HG03342 (cell line): ENCODE measurements at regions not wholly inside any gene's neighbourhood (a gene's known extent, or its start where the extent isn't known, plus 50 kb on each side); places are given as distances from the start of the nearest gene placed in this dataset.
"Not testable (repeated sequence)": the region's sequence is repeated elsewhere in the genome, so short reads cannot be mapped to it uniquely, and the experiment has no call there.

Source experiments
- ATAC-seq: cut with Tn5 transposase; IDR thresholded peaks from one replicate; pipeline ENCODE4 v1.9.1; 2021; ENCODE audit warnings: mild to moderate bottlenecking, moderate library complexity; ENCODE audit not compliant: unreplicated experiment

DNA sequence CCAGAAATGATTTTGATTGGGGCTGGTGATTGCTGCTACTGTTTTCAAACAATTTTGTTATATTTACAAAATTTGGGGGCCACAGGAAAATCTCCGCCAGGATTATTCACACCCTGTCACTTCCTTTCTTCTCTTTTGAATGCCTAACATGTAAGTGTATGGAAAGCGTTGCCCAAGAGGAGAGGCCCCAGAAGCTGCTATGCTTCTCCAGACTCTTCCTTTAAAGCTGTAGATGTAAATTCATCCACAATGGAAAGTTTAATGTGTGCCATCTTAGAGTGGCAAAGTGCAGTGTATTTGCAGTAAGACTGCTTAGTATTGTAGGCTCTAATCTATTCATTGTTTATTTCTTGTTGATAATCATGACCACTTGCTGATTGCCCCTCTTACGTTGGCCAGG is 136.7 kb upstream of the LRIG3 start:
- ATAC-seq, result no peak

- ATAC-seq, result peak; percentile 92
Measured at GRCh38 chr12:59055204-59055860, 135.0 kb upstream of the LRIG3 start.

GRCh38 chr12:59053266-59053899 is 133.1 kb upstream of the LRIG3 start:
- not testable (repeated sequence) for ATAC-seq

DNA sequence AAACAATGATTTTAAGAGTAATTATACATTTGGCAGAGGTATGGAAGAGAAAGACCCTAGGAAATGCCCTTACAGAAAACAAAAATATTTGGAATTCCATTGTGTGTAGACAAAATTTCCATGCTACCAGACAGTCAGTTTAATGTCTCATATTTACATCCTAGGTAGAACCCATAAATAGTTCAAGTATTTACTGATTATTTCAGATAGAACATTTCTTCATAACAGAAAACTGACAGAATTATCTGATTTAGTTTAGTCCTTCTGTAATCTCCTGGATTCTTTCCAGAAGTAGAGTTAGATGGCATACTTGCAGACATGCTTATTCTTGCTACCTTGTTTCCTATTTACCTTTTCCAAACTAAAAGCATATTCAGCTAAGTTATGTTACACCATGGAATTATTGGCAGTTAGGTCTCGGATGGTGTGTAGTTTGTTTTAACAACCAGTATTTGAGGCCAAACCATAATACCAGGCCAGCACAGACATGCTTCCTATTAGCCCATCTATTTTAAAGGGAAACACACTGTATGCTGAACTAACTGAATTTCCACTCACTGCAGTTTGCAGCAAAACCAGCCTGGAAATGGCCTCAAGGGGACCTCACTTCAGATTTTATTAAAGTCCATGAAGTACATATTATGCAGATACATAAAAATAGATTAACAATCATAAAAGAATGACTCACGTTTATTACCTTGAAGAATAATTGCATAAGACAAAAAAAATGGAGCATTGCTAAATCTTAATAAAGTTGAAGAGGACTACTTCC is 126.6 kb upstream of the LRIG3 start:
- no peak for ATAC-seq

GRCh38 chr12:59044791-59045190 is 124.5 kb upstream of the LRIG3 start:
- ATAC-seq, result no peak

DNA sequence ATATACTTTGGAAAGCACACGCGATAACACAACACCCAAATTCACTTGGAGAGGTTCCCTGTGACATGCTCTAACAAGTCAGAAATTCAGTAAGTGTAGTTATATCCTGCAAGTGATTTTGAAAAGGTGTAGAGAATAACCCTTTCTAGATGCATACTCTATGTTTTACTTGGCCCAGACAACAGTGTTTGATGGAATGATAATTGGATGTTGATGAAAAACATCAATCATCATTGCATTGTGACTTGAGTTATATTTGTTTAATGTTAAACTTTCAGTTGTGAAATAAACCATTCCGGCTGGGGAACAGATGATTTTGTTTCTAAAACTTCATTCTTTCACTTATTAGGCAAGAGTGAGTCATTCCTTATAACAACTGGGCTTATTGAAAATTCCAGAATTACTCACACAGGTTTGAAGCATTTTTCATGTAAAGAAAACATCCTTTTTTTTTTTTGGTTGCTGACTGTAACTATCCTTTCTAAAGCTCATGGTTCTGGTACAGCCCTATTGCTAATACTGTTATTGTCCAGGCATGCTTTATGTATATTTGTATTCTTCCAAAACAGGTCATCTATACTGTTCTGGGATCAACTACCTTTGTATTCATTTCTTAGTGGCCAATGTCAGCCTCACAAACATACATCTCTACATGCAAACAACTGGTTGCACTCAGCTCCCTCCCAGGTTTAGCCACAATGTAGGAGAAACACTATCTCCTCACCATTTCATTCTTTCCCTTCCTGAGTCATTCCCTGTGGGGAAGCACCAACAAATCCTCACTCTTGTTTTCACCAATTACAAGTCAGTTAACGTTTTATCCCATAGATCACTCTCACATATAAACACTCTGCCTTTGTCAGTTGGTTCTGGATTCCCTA is 121.2 kb upstream of the LRIG3 start:
- no peak for ATAC-seq

GRCh38 chr12:59040656-59041055 is 120.4 kb upstream of the LRIG3 start:
- ATAC-seq, result no peak

DNA sequence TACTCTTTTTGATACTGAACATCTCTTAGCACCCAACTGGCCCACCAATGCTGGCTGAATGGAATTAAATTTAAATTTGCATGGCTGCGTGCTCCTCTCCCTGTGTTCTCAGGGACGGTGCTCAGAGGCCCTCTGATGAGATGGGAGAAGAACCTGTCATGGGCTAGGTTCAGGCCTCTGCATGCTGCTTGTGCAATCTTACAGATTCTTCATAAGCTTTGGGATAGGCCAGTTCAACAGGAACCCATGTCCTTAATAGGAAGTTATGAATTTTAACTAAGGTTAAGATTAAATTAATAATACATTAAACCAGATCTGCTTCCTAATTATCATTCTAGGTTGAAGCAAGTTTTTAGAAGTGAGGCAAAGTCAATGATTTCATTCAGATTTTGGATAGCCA is 119.7 kb upstream of the LRIG3 start:
- ATAC-seq, result no peak

DNA sequence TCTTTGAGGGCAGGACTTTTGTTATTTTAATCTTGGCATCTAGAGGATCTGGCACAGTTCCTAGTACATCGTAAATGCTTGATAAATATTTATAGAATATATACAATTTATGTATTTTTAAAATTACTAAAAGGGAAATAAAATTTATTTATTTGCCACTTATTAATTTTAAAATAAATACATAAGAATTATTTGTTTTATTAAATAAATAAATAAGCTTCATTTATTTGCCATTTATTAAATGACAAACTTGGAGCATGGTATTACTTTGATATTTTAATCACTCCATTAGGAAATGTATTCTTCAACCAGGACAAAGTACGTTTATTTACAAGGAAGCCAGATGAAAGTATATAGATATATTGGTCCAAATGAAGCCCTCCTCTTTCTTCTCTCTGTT is 118.7 kb upstream of the LRIG3 start:
- no peak for ATAC-seq

DNA sequence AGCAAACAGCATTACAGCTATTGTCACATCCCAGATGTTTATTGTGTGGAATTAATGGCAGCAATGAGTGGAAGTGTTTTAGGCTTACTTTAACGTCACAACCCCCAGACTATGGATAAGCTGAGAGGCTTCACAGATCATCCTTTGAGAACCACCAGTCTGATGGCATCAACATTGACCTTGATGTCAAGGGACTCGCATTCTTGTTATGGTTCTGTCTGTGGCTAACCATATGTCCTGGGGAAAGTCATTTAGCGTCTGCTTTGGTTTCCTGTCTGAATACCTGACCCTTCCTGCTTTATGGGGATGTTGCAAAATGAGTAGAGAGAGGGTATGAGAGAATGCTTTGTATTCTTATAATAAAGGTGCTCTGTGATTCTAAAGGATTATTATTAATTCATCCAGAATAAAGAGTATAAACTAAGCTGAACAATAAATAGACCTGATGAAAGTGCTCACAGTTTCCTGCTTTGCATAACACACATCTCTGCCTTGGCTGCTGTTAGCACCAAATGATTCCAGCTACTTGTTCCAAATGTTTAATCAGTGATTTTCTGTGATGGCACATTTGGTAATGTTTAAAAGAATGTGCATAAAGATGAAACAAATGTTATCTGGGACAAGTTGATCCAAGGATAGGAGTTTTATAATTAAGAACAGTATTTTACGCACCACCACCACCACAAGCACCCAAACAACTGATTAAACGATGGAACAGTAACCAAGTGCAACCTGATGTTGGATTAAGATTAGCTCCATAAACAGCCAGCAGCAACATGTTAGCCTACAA is 116.9 kb upstream of the LRIG3 start:
- ATAC-seq, result no peak

- no peak for ATAC-seq
Measured at GRCh38 chr12:59036347-59036746, 116.0 kb upstream of the LRIG3 start.

GRCh38 chr12:59031313-59031712 is 111.0 kb upstream of the LRIG3 start:
- no peak for ATAC-seq

DNA sequence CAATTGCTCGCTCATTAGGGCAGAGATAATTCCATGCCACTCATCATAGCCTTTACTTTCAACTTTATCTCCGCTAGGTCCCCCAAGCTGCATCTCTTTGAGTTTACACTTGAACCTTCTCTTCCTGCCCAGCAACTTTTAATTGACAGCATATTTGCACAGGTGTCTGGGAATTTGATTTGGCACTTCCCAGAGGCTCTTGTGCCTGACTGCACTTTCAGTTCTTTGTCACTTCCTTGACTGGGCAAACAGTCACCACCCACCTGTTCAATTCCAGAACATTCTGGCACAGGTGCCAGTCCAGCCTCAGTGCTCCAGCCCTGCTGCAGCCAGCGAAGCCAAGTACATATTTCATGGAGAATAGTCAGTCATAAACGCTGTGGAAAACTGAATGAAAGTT is 110.1 kb upstream of the LRIG3 start:
- ATAC-seq, result no peak

- no peak for ATAC-seq
Measured at GRCh38 chr12:59027199-59027598, 106.9 kb upstream of the LRIG3 start.

DNA sequence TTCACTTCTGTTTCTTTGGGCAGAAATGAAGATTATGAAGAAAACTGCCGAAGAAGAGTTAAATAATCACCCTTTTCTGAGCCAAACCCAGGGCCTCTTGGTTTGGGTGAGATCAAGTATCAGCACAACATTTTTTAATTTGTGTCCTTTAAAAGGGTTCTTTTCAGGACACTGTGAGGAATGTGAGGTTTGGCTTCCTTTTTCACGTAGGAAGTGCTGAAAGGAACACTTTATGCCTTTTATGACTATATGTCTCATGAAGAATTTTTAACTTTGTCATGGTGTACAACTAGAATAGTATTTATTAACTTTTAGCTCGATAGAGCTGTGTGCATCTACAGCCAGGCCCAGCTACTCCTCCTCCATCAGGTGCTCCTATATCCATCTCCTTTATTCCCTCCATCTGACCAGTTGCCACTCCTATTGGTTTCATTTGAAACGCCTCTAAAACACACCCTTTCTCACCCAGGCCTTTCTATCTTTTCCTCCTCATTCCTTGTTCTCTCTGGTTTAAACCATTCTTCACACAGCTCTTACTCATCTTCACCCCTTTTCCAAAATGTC is 103.6 kb upstream of the LRIG3 start:
- no peak for ATAC-seq

- ATAC-seq, result no peak
Measured at GRCh38 chr12:59020073-59020946, 100.0 kb upstream of the LRIG3 start.

- no peak for ATAC-seq
Measured at GRCh38 chr12:59014885-59015284, 94.6 kb upstream of the LRIG3 start.

- ATAC-seq, result no peak
Measured at GRCh38 chr12:59010941-59011340, 90.6 kb upstream of the LRIG3 start.

DNA sequence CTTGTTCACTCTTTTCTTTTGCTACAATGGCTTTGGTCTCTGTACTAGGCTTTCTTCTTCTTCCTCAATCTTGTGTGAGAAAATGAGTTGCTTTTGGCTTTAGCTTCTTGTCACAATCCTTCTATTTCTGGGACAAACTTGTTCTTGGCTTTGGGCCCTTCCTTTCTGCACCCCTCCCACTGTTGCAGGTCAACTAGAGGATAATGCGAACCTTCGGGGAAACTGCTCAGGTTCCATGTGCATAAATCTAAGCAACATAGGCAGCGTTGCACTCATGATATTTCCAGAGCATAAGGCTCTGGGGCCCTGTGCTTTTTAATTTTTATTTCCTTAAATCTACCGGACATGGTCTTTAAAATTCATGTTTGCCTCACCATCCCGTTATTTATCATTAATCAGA is 89.8 kb upstream of the LRIG3 start:
- no peak for ATAC-seq
